OCI-LY1 (cell line): ENCODE measurements at regions not wholly inside any gene's neighbourhood (a gene's known extent, or its start where the extent isn't known, plus 50 kb on each side); places are given as distances from the start of the nearest gene placed in this dataset.

Experiments used
- EZH2 ChIP-seq: fragments of 200-600 bp; sonication (generic), shearing (Covaris generic); IDR thresholded peaks from 2 replicates; pipeline ENCODE4 v1.8.0; 2017; ENCODE audit warnings: borderline replicate concordance, mixed run types, mild to moderate bottlenecking, antibody characterized with exemption, low read length, moderate library complexity, mixed read lengths
- TF ChIP-seq, protein P1 (sequence below): fragments of 200-600 bp; sonication (generic), shearing (Covaris generic); IDR thresholded peaks from 2 replicates; pipeline ENCODE4 v1.5.1; 2017; ENCODE audit warnings: mild to moderate bottlenecking, antibody characterized with exemption, low read length, moderate library complexity, mixed read lengths

DNA sequence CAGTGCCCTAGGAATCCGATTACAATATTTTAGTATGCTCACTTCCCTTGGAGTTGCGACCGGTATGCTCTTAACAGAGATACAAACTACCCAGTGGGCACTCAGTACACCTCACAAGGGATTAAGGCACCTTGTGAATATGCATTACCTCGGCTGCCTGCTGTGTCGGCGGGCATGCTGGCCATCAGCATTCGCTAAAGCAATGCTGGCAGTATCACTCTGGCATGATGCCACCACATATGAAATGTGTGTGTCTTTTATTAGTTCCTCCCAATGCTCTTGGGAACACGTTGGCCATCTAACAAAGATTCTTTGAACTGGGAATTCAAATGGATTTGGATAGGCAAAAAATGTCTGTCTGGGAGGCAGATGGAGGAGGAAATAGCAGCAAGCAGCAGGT lies 67.4 kb upstream of the FOXB1 start:
- TF ChIP-seq, protein P1, sequence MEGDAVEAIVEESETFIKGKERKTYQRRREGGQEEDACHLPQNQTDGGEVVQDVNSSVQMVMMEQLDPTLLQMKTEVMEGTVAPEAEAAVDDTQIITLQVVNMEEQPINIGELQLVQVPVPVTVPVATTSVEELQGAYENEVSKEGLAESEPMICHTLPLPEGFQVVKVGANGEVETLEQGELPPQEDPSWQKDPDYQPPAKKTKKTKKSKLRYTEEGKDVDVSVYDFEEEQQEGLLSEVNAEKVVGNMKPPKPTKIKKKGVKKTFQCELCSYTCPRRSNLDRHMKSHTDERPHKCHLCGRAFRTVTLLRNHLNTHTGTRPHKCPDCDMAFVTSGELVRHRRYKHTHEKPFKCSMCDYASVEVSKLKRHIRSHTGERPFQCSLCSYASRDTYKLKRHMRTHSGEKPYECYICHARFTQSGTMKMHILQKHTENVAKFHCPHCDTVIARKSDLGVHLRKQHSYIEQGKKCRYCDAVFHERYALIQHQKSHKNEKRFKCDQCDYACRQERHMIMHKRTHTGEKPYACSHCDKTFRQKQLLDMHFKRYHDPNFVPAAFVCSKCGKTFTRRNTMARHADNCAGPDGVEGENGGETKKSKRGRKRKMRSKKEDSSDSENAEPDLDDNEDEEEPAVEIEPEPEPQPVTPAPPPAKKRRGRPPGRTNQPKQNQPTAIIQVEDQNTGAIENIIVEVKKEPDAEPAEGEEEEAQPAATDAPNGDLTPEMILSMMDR: no peak
- no peak for TF ChIP-seq EZH2
